HepG2 (cell line): ENCODE measurements at regions not wholly inside any gene's neighbourhood (a gene's known extent, or its start where the extent isn't known, plus 50 kb on each side); places are given as distances from the start of the nearest gene placed in this dataset.
A peak's percentile ranks its signal among the peaks of the same experiment; 100 is the strongest.

Source experiments
- ATAC-seq: fragments of 200-7000 bp; cut with Tn5 transposase; 3 replicates; pipeline ENCODE4 v1.9.1; 2020; ENCODE audit warnings: mild to moderate bottlenecking, moderate library complexity
- BruUV-seq: library from RNA; stranded (reverse); fragments of 400-500 nt; replicated peaks from 2 replicates; lab custom pipeline; 2021; lab: Mats Ljungman, UMichigan
- CTCF ChIA-PET: fragments of 300-600 bp; formaldehyde crosslinking; extraction: SDS; loops from one replicate; lab custom pipeline; 2021; ENCODE audit warnings: low total read pairs, inconsistent platforms, low intra/inter-chr PET ratio; lab: Yijun Ruan, JAX
- POLR2A ChIA-PET: fragments of 350-600 bp; sonication (Branson Sonifier 250); formaldehyde crosslinking; loops from one replicate; lab custom pipeline; 2020; ENCODE audit warnings: antibody characterized with exemption, inconsistent platforms; lab: Yijun Ruan, JAX
- DNase-seq: peaks from one replicate; pipeline ENCODE4 v3.0.0-alpha.2; 2015; ENCODE audit warnings: low spot score
- FAIRE-seq: peaks from 3 replicates; lab custom pipeline; 2011; peaks lifted over from hg19 to GRCh38; lab: Jason Lieb, UNC
- H2AFZ ChIP-seq: one replicate; pipeline ENCODE4 v1.6.1; 2011; ENCODE audit warnings: low read length, inconsistent platforms
- H3K27ac ChIP-seq: fragments of 300-600 bp; 3 replicates; pipeline ENCODE4 v1.8.0; 2011; ENCODE audit warnings: mixed run types, mild to moderate bottlenecking, mixed read lengths, low read length, inconsistent platforms; ENCODE audit not compliant: insufficient read depth; ENCODE audit errors: extremely low read length
- H3K27me3 ChIP-seq, 2 experiments: fragments of 200-600 bp in 1 of 2; 2 replicates in 1 of 2; 3 replicates in 1 of 2; pipeline versions ENCODE4 v1.6.0 to v1.8.0; 2011; ENCODE audit warnings: low read length in 2 of 2, mild to moderate bottlenecking in 2 of 2, moderate library complexity in 2 of 2, inconsistent platforms in 1 of 2; ENCODE audit not compliant: insufficient read depth in 2 of 2, control insufficient read depth in 1 of 2
- H3K36me3 ChIP-seq, 2 experiments: fragments of 200-600 bp in 1 of 2; replicated peaks in 1 of 2; 2 replicates in 1 of 2; 3 replicates in 1 of 2; pipeline versions ENCODE4 v1.5.1 to v1.8.0; 2011; ENCODE audit warnings: low read length in 2 of 2, inconsistent platforms in 1 of 2; ENCODE audit not compliant: insufficient read depth in 2 of 2, control insufficient read depth in 1 of 2
- H3K4me1 ChIP-seq: 2 replicates; pipeline ENCODE4 v1.5.1; 2012; ENCODE audit warnings: low read length, inconsistent platforms; ENCODE audit not compliant: insufficient read depth
- H3K4me2 ChIP-seq: 2 replicates; pipeline ENCODE4 v1.6.0; 2011; ENCODE audit warnings: low read depth, low read length, inconsistent platforms
- H3K4me3 ChIP-seq, 3 experiments: fragments of 200-600 bp in 1 of 3; sonication (generic), shearing (Covaris generic) in 1 of 3; replicated peaks in 1 of 3; 2 replicates each; pipeline ENCODE4 v1.5.1; 2011 to 2016; ENCODE audit warnings: low read length in 3 of 3, inconsistent platforms in 2 of 3, low read depth in 2 of 3, mild to moderate bottlenecking in 2 of 3, control low read depth in 1 of 3, mixed read lengths in 1 of 3; ENCODE audit not compliant: insufficient read depth in 1 of 3
- H3K79me2 ChIP-seq: one replicate; pipeline ENCODE4 v1.6.1; 2011; ENCODE audit warnings: low read length, inconsistent platforms; ENCODE audit not compliant: insufficient read depth
- H3K9ac ChIP-seq: 2 replicates; pipeline ENCODE4 v1.6.0; 2011; ENCODE audit warnings: mild to moderate bottlenecking, low read depth, low read length, inconsistent platforms; ENCODE audit not compliant: insufficient read depth
- H3K9me3 ChIP-seq: 2 replicates; pipeline ENCODE4 v1.5.1; 2012; ENCODE audit warnings: mild to moderate bottlenecking, low read length
- H4K20me1 ChIP-seq: 2 replicates; pipeline ENCODE4 v1.6.0; 2011; ENCODE audit warnings: inconsistent platforms, mild to moderate bottlenecking, low read length, moderate library complexity; ENCODE audit not compliant: insufficient read depth
- ARNT2 ChIP-seq: sonication (generic); formaldehyde crosslinking; IDR thresholded peaks from 2 replicates; pipeline ENCODE4 v1.8.0; 2022; ENCODE audit warnings: mild to moderate bottlenecking, low read depth, missing genetic modification reagents, moderate library complexity
- FOXC1 ChIP-seq: sonication (generic); formaldehyde crosslinking; IDR thresholded peaks from 2 replicates; pipeline ENCODE4 v1.8.0; 2022; ENCODE audit warnings: mild to moderate bottlenecking, missing genetic modification reagents, borderline replicate concordance
- GATAD2A ChIP-seq: IDR thresholded peaks from 2 replicates; pipeline ENCODE4 v1.6.1; 2016
- HNRNPH1 ChIP-seq: fragments of 200-400 bp; formaldehyde crosslinking; optimal IDR thresholded peaks from 2 replicates; pipeline ENCODE3; 2017; ENCODE audit warnings: mild to moderate bottlenecking, low read depth, low read length
- HOXA5 ChIP-seq: sonication (generic); formaldehyde crosslinking; IDR thresholded peaks from 2 replicates; pipeline ENCODE4 v1.4.0; 2020; ENCODE audit warnings: missing genetic modification reagents
- MAFK ChIP-seq, 2 experiments: IDR thresholded peaks in 1 of 2; conservative IDR thresholded peaks in 1 of 2; 2 replicates each; pipeline ENCODE4 v1.6.1; 2011; ENCODE audit warnings: improper control_type of control experiment in 2 of 2, low read length in 2 of 2
- MED8 ChIP-seq: sonication (generic); formaldehyde crosslinking; IDR thresholded peaks from 2 replicates; pipeline ENCODE4 v1.8.1; 2023; ENCODE audit warnings: mild to moderate bottlenecking, missing genetic modification reagents; ENCODE audit not compliant: insufficient replicate concordance
- PHF8 ChIP-seq: sonication (generic); formaldehyde crosslinking; IDR thresholded peaks from 2 replicates; pipeline ENCODE4 v1.5.0; 2020; ENCODE audit warnings: missing genetic modification reagents
- RCOR2 ChIP-seq: IDR thresholded peaks from 2 replicates; pipeline ENCODE4 v1.6.1; 2016; ENCODE audit warnings: missing biosample characterization, missing genetic modification reagents
- SOX13 ChIP-seq, 3 experiments: fragments of 450-650 bp in 1 of 3; sonication (generic) in 1 of 3; formaldehyde crosslinking in 1 of 3; IDR thresholded peaks in 2 of 3; conservative IDR thresholded peaks in 1 of 3; 2 replicates each; pipeline versions ENCODE4 v1.5.0 to v1.6.1; 2016 to 2020; ENCODE audit warnings: antibody characterized with exemption in 1 of 3, mild to moderate bottlenecking in 1 of 3, missing compliant biosample characterization in 1 of 3, missing genetic modification reagents in 1 of 3, moderate library complexity in 1 of 3
- ZNF160 ChIP-seq: sonication (generic); formaldehyde crosslinking; IDR thresholded peaks from 2 replicates; pipeline ENCODE4 v1.8.0; 2022; ENCODE audit warnings: mild to moderate bottlenecking, inconsistent platforms, missing genetic modification reagents
- ZNF292 ChIP-seq: sonication (generic); formaldehyde crosslinking; IDR thresholded peaks from 2 replicates; pipeline ENCODE4 v1.8.1; 2022; ENCODE audit warnings: mild to moderate bottlenecking, low read depth, missing genetic modification reagents, borderline replicate concordance
- ZNF33B ChIP-seq: sonication (generic); formaldehyde crosslinking; IDR thresholded peaks from 2 replicates; pipeline ENCODE4 v1.5.1; 2020; ENCODE audit warnings: mild to moderate bottlenecking, missing genetic modification reagents
- ZNF350 ChIP-seq: sonication (generic); formaldehyde crosslinking; IDR thresholded peaks from 2 replicates; pipeline ENCODE4 v1.4.0; 2020; ENCODE audit warnings: mild to moderate bottlenecking, low read depth, missing genetic modification reagents, borderline replicate concordance
- ZNF44 ChIP-seq: sonication (generic); formaldehyde crosslinking; IDR thresholded peaks from 2 replicates; pipeline ENCODE4 v1.5.1; 2020; ENCODE audit warnings: mild to moderate bottlenecking, missing genetic modification reagents
- ZNF619 ChIP-seq: sonication (generic); formaldehyde crosslinking; IDR thresholded peaks from 2 replicates; pipeline ENCODE4 v1.4.0; 2020; ENCODE audit warnings: mild to moderate bottlenecking, missing genetic modification reagents
- ZSCAN12 ChIP-seq: sonication (generic); formaldehyde crosslinking; IDR thresholded peaks from 2 replicates; pipeline ENCODE4 v1.9.0; 2021; ENCODE audit warnings: mild to moderate bottlenecking, missing genetic modification reagents
- WGBS: methylation state at CpG from one replicate; pipeline ENCODE4 v1.1.6; 2017; ENCODE audit warnings: low lambda C conversion rate; 5-methylcytosine and 5-hydroxymethylcytosine counted together
- in situ Hi-C: cut with HindIII; loops from 2 replicates; pipeline ENCODE4 v1.10.0; 2017; ENCODE audit warnings: low pct_unique_long_range_greater_than_20kb; ENCODE audit not compliant: extremely low pct_ligation_motif_present
- intact Hi-C: fragments of 100-400 bp; cut with micrococcal nuclease; formaldehyde crosslinking; loops from one replicate; pipeline ENCODE4 v1.10.0; 2022; ENCODE audit not compliant: unreplicated experiment
- TF ChIP-seq, protein P1 (sequence below): sonication (generic); formaldehyde crosslinking; IDR thresholded peaks from 2 replicates; pipeline ENCODE4 v1.4.0; 2020; ENCODE audit warnings: mild to moderate bottlenecking, missing genetic modification reagents

DNA sequence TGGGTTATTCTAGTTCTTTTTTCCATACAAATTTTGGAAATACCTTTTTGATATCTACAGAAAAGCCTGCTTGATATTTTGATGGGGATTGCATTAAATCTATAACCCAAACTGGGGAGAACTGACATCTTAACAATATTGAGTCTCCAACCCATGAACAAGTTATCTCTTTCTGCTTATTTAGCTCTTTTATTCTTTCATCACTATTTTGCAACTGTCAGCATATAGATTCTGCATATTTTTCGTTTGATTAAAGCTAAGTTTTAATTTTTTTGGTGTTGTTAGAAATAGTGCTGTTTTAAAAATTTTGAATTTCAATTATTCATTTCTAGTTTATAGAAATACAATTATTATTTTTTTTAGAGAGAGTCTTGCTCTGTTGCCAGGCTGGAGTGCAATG, 97.9 kb downstream of the EMX2 start (continued):
- TF ChIP-seq MAFK (conservative IDR thresholded peaks at IDR 0.05 in 1 of 2, IDR thresholded peaks at IDR 0.05 in 1 of 2; ENCODE audit: low read length in 2 of 2) (peak; percentile 69 to 86), ZSCAN12 (CRISPR knock-in tag) (no peak), HOXA5 (no peak), SOX13 (IDR thresholded peaks at IDR 0.05) (no peak), SOX13 (CRISPR knock-in tag; conservative IDR thresholded peaks at IDR 0.05 in 1 of 2, IDR thresholded peaks at IDR 0.05 in 1 of 2) (no peak)

GRCh38 chr10:117646718-117647117, 104.2 kb downstream of the EMX2 start:
- Histone ChIP-seq H3K4me1 (no peaks in the 10 kb centered on the region), H3K4me3 (no peak overlapping the region), H3K9ac (no peak overlapping the region), H4K20me1 (no peaks in the 10 kb centered on the region), H3K27me3 (peaks cover 0 to 4% of the 10 kb centered on the region in 2 experiments; a peak in 3 of 5 replicates), H3K79me2 (no peaks in the 10 kb centered on the region), H3K4me2 (no peak overlapping the region), H3K36me3 (no peaks in the 10 kb centered on the region), H3K27ac (no peak overlapping the region), H2AFZ (no peak overlapping the region), H3K9me3 (no peaks in the 10 kb centered on the region)
- in situ Hi-C loops, result no loop called here
- FAIRE-seq (no peak), DNase-seq (no peak), ATAC-seq (no peak)
- intact Hi-C loops, result no loop called here
- BruUV-seq, result no TSS peak
- CTCF ChIA-PET, result no interaction called here
- WGBS, result 7% methylated on average over 5 of the region's 5 CpGs
- POLR2A ChIA-PET, result no interaction called here
- TF ChIP-seq ZNF350 (CRISPR knock-in tag) (no peak), PHF8 (CRISPR knock-in tag) (no peak), MED8 (CRISPR knock-in tag) (no peak), HNRNPH1 (no peak), ARNT2 (CRISPR knock-in tag) (no peak), ZNF44 (no peak), RCOR2 (CRISPR knock-in tag) (no peak), ZNF160 (no peak), ZNF619 (CRISPR knock-in tag) (no peak), ZNF292 (no peak), ZNF33B (CRISPR knock-in tag) (no peak), FOXC1 (no peak), GATAD2A (CRISPR knock-in tag) (no peak)
- TF ChIP-seq, protein P1, sequence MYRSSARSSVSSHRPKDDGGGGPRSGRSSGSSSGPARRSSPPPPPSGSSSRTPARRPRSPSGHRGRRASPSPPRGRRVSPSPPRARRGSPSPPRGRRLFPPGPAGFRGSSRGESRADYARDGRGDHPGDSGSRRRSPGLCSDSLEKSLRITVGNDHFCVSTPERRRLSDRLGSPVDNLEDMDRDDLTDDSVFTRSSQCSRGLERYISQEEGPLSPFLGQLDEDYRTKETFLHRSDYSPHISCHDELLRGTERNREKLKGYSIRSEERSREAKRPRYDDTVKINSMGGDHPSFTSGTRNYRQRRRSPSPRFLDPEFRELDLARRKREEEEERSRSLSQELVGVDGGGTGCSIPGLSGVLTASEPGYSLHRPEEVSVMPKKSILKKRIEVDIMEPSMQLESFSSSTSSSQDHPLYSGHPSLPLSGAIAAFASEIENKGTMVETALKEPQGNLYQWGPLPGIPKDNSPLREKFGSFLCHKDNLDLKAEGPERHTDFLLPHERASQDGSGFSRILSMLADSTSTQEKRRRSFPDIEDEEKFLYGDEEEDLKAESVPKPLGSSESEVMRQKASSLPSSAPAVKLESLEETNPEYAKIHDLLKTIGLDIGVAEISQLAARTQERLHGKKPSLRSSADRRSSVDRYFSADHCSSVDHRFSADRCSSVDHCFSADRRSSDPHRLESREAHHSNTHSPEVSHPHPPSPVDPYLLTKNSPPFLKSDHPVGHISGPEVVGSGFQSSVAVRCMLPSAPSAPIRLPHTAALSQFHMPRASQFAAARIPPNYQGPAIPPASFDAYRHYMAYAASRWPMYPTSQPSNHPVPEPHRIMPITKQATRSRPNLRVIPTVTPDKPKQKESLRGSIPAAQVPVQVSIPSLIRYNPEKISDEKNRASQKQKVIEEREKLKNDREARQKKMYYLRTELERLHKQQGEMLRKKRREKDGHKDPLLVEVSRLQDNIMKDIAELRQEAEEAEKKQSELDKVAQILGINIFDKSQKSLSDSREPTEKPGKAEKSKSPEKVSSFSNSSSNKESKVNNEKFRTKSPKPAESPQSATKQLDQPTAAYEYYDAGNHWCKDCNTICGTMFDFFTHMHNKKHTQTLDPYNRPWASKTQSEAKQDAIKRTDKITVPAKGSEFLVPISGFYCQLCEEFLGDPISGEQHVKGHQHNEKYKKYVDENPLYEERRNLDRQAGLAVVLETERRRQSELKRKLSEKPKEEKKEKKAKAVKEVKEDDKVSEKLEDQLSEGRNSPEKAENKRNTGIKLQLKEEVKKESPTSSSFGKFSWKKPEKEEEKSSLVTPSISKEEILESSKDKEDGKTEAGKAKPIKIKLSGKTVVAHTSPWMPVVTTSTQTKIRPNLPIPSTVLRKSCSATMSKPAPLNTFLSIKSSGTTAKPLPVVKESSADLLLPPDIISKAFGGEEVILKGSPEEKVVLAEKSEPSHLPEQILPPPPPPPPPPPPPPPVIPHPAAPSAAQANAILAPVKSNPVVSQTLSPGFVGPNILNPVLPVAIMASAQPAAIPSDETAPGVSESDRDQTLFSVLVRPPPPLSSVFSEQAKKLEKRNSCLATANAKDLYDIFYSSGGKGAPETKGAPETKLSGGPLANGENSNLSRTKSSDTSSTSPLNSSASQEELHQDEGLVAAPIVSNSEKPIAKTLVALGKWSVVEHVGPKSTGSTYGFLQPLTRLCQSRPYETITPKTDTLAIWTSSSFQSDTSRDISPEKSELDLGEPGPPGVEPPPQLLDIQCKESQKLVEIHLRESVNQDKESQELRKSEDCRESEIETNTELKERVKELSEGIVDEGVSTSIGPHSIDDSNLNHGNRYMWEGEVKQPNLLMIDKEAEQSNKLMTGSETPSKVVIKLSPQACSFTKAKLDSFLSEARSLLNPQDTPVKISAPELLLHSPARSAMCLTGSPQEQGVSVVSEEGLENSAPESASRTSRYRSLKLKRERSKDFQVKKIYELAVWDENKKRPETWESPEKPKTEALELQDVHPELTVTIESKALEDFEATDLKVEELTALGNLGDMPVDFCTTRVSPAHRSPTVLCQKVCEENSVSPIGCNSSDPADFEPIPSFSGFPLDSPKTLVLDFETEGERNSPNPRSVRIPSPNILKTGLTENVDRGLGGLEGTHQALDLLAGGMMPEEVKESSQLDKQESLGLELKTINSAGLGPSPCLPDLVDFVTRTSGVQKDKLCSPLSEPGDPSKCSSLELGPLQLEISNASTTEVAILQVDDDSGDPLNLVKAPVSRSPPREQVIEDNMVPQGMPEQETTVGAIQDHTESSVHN (CRISPR knock-in tag), result no peak
